ENCODE measurements at regions not wholly inside any gene's neighbourhood (a gene's known extent, or its start where the extent isn't known, plus 50 kb on each side); places are given as distances from the start of the nearest gene placed in this dataset.

DNA sequence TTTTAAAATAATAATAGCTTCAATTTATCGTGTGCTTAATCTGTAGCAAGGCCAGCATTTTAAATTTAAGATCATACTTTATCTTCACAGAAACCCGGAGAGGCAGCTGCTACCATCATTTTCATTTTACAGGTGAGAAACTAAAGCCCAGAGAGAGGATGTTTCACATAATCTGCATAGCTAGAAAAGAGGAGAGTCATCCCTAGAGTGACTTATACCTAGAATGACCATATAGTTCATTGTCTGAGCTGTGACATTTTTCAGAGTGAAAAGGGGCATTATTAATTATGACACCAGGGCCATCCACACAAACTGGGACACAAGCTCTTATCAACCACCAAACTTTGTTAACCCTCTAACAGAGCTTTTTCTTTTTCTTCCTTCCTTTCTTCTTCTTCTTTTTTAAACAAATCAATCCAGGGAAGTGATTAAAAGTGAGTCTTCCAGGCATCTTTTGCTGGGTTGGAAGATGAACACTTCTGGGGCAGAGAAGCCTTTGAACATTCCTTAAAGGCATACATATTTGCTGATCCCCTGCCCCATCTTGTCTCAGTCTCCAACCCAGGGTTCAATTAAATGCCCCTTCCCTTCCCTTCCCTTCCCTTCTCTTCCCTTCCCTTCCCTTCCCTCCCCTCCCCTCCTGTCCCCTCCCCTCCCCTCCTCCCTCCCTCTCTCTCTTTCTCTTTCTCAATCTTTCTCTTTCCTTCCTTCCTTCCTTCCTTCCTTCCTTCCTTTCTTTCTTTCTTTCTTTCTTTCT is 272.5 kb upstream of the JAG1 start:
- TF ChIP-seq NR2F1 (conservative IDR thresholded peaks at IDR 0.05) (no peak), POLR2AphosphoS5 (IDR thresholded peaks at IDR 0.05; ENCODE audit: low read length) (no peak), TCF12 (IDR thresholded peaks at IDR 0.05; ENCODE audit: low read depth, low read length) (no peak), YY1 (IDR thresholded peaks at IDR 0.05; ENCODE audit: low read depth, low read length) (no peak), POLR2A (IDR thresholded peaks at IDR 0.05; ENCODE audit: low read depth, low read length) (no peak), TAF1 (IDR thresholded peaks at IDR 0.05; ENCODE audit: borderline replicate concordance, low read depth, low read length) (no peak), BRCA1 (IDR thresholded peaks at IDR 0.05; ENCODE audit: low read depth, low read length) (no peak), PML (IDR thresholded peaks at IDR 0.05; ENCODE audit: low read length) (no peak), TARDBP (IDR thresholded peaks at IDR 0.05; ENCODE audit: borderline replicate concordance) (no peak)
- TF ChIP-seq, protein P1, sequence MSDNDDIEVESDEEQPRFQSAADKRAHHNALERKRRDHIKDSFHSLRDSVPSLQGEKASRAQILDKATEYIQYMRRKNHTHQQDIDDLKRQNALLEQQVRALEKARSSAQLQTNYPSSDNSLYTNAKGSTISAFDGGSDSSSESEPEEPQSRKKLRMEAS (IDR thresholded peaks at IDR 0.05; ENCODE audit: low read depth, low read length): no peak
- TF ChIP-seq, protein P2, sequence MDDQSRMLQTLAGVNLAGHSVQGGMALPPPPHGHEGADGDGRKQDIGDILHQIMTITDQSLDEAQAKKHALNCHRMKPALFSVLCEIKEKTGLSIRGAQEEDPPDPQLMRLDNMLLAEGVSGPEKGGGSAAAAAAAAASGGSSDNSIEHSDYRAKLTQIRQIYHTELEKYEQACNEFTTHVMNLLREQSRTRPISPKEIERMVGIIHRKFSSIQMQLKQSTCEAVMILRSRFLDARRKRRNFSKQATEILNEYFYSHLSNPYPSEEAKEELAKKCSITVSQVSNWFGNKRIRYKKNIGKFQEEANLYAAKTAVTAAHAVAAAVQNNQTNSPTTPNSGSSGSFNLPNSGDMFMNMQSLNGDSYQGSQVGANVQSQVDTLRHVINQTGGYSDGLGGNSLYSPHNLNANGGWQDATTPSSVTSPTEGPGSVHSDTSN (IDR thresholded peaks at IDR 0.05; ENCODE audit: insufficient replicate concordance, low read depth, low read length): no peak
- TF ChIP-seq, protein P3, sequence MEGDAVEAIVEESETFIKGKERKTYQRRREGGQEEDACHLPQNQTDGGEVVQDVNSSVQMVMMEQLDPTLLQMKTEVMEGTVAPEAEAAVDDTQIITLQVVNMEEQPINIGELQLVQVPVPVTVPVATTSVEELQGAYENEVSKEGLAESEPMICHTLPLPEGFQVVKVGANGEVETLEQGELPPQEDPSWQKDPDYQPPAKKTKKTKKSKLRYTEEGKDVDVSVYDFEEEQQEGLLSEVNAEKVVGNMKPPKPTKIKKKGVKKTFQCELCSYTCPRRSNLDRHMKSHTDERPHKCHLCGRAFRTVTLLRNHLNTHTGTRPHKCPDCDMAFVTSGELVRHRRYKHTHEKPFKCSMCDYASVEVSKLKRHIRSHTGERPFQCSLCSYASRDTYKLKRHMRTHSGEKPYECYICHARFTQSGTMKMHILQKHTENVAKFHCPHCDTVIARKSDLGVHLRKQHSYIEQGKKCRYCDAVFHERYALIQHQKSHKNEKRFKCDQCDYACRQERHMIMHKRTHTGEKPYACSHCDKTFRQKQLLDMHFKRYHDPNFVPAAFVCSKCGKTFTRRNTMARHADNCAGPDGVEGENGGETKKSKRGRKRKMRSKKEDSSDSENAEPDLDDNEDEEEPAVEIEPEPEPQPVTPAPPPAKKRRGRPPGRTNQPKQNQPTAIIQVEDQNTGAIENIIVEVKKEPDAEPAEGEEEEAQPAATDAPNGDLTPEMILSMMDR (IDR thresholded peaks at IDR 0.05 in 2 of 3, conservative IDR thresholded peaks at IDR 0.05 in 1 of 3; ENCODE audit: control insufficient read depth in 2 of 3, extremely low read depth in 1 of 3, insufficient read depth in 1 of 3, low read depth in 3 of 3, low read length in 3 of 3): no peak

Data from GM12878 (cell line).